Amniotic epithelial cell (primary cell): ENCODE measurements at regions not wholly inside any gene's neighbourhood (a gene's known extent, or its start where the extent isn't known, plus 50 kb on each side); places are given as distances from the start of the nearest gene placed in this dataset.
"Not testable (repeated sequence)": the region's sequence is repeated elsewhere in the genome, so short reads cannot be mapped to it uniquely, and the experiment has no call there.

ENCODE experiments used
- DNase-seq: peaks from one replicate; pipeline ENCODE4 v3.0.0-alpha.2; 2010; ENCODE audit warnings: low read depth

GRCh38 chr20:51305316-51306052 lies 237.0 kb downstream of the NFATC2 start:
- DNase-seq: no peak

- no peak for DNase-seq
These were observed 238.5 kb downstream of the NFATC2 start for GRCh38 chr20:51303731-51304670.

GRCh38 chr20:51301026-51301425 lies 241.5 kb downstream of the NFATC2 start:
- no peak for DNase-seq

- DNase-seq: no peak
These were observed 242.4 kb downstream of the NFATC2 start for GRCh38 chr20:51300104-51300503.

GRCh38 chr20:51299413-51299812 lies 243.1 kb downstream of the NFATC2 start:
- DNase-seq: no peak

GRCh38 chr20:51298141-51298749 lies 244.3 kb downstream of the NFATC2 start:
- DNase-seq: no peak

GRCh38 chr20:51287628-51288413 lies 254.7 kb downstream of the NFATC2 start:
- peak; percentile 3 for DNase-seq

GRCh38 chr20:51286758-51287157 lies 255.8 kb downstream of the NFATC2 start:
- no peak for DNase-seq

GRCh38 chr20:51285684-51286083 lies 256.8 kb downstream of the NFATC2 start:
- DNase-seq: no peak

- no peak for DNase-seq
These were observed 257.6 kb downstream of the NFATC2 start for GRCh38 chr20:51284871-51285270.

GRCh38 chr20:51284176-51284575 lies 258.3 kb downstream of the NFATC2 start:
- no peak for DNase-seq

- no peak for DNase-seq
These were observed 258.6 kb upstream of the KCNG1 start for GRCh38 chr20:51281521-51281920.

- no peak for DNase-seq
These were observed 257.1 kb upstream of the KCNG1 start for GRCh38 chr20:51280047-51280446.

GRCh38 chr20:51277961-51278360 lies 255.1 kb upstream of the KCNG1 start:
- no peak for DNase-seq

GRCh38 chr20:51276296-51276695 lies 253.4 kb upstream of the KCNG1 start:
- DNase-seq: no peak

- DNase-seq: no peak
These were observed 252.9 kb upstream of the KCNG1 start for GRCh38 chr20:51275826-51276225.

- DNase-seq: no peak
These were observed 252.3 kb upstream of the KCNG1 start for GRCh38 chr20:51275181-51275580.

- peak; percentile 23 for DNase-seq
These were observed 249.5 kb upstream of the KCNG1 start for GRCh38 chr20:51272401-51272800.

- no peak for DNase-seq
These were observed 249.0 kb upstream of the KCNG1 start for GRCh38 chr20:51271931-51272330.

GRCh38 chr20:51271289-51271688 lies 248.4 kb upstream of the KCNG1 start:
- DNase-seq: not testable (repeated sequence)

- DNase-seq: no peak
These were observed 246.8 kb upstream of the KCNG1 start for GRCh38 chr20:51269671-51270070.

- no peak for DNase-seq
These were observed 244.8 kb upstream of the KCNG1 start for GRCh38 chr20:51267679-51268078.
